ENCODE measurements at regions not wholly inside any gene's neighbourhood (a gene's known extent, or its start where the extent isn't known, plus 50 kb on each side); places are given as distances from the start of the nearest gene placed in this dataset.

- TF ChIP-seq, protein P1, sequence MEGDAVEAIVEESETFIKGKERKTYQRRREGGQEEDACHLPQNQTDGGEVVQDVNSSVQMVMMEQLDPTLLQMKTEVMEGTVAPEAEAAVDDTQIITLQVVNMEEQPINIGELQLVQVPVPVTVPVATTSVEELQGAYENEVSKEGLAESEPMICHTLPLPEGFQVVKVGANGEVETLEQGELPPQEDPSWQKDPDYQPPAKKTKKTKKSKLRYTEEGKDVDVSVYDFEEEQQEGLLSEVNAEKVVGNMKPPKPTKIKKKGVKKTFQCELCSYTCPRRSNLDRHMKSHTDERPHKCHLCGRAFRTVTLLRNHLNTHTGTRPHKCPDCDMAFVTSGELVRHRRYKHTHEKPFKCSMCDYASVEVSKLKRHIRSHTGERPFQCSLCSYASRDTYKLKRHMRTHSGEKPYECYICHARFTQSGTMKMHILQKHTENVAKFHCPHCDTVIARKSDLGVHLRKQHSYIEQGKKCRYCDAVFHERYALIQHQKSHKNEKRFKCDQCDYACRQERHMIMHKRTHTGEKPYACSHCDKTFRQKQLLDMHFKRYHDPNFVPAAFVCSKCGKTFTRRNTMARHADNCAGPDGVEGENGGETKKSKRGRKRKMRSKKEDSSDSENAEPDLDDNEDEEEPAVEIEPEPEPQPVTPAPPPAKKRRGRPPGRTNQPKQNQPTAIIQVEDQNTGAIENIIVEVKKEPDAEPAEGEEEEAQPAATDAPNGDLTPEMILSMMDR (conservative IDR thresholded peaks at IDR 0.05; ENCODE audit: low read depth, low read length) = no peak
- TF ChIP-seq EZH2 (IDR thresholded peaks at IDR 0.05; ENCODE audit: low read length, unreplicated experiment) (no peak), EZH2phosphoT487 (IDR thresholded peaks at IDR 0.05; ENCODE audit: borderline replicate concordance, low read length) (no peak)
Measured at GRCh38 chr2:180694445-180695421, 285.7 kb upstream of the UBE2E3 start.
